ENCODE measurements at regions not wholly inside any gene's neighbourhood (a gene's known extent, or its start where the extent isn't known, plus 50 kb on each side); places are given as distances from the start of the nearest gene placed in this dataset.

DNA sequence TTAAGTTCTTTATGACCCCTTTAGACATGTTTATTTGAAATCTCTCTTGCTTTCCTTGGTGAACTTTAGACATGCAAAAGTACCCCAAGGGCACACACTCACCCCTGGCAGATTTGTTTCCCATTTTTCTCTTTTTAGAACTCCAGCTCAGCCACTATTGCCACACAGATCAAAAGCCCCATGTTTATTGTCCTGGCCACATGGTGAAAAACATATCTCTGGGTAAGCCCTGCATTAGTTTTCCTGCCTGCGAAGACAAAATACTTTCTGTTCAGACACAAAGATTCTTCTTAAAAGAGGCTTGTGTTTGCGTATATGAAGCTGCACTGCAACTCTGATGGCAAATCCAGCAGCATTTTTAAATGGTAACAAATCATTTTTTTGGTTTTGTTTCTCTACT is 200.0 kb downstream of the POLR1F start:
- DNase-seq: no peak
- TF ChIP-seq, protein P1, sequence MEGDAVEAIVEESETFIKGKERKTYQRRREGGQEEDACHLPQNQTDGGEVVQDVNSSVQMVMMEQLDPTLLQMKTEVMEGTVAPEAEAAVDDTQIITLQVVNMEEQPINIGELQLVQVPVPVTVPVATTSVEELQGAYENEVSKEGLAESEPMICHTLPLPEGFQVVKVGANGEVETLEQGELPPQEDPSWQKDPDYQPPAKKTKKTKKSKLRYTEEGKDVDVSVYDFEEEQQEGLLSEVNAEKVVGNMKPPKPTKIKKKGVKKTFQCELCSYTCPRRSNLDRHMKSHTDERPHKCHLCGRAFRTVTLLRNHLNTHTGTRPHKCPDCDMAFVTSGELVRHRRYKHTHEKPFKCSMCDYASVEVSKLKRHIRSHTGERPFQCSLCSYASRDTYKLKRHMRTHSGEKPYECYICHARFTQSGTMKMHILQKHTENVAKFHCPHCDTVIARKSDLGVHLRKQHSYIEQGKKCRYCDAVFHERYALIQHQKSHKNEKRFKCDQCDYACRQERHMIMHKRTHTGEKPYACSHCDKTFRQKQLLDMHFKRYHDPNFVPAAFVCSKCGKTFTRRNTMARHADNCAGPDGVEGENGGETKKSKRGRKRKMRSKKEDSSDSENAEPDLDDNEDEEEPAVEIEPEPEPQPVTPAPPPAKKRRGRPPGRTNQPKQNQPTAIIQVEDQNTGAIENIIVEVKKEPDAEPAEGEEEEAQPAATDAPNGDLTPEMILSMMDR (IDR thresholded peaks at IDR 0.05): no peak
- H3K27me3 ChIP-seq (ENCODE audit: control insufficient read depth in 2 of 2, insufficient read depth in 2 of 2, low read length in 2 of 2): no peaks in the 10 kb centered on the region
- H3K27ac ChIP-seq (ENCODE audit: low read depth in 1 of 2, low read length in 2 of 2): no peak overlapping the region
- WGBS (ENCODE audit: insufficient coverage): 100% methylated on average over 1 of the region's 2 CpGs
- no peaks in the 10 kb centered on the region for H3K4me1 ChIP-seq (ENCODE audit: control insufficient read depth in 1 of 2, insufficient read depth in 2 of 2, low read length in 2 of 2)
- Mint-ChIP-seq H3K4me1 (no peaks in the 10 kb centered on the region), H3K27ac (no peak overlapping the region), H3K36me3 (no peaks in the 10 kb centered on the region), H3K9me3 (peaks cover 0 to 5% (median 2%) of the 10 kb centered on the region in 7 donors), H3K27me3 (ENCODE audit: low read depth in 3 of 3) (no peaks in the 10 kb centered on the region), H3K4me3 (no peak overlapping the region)
- no peaks in the 10 kb centered on the region for H3K9me3 ChIP-seq (replicated peaks in 1 of 2; ENCODE audit: control insufficient read depth in 1 of 2, insufficient read depth in 1 of 2, low read length in 2 of 2)
- H3K4me3 ChIP-seq (replicated peaks in 1 of 3; ENCODE audit: low read depth in 2 of 3, low read length in 3 of 3): no peak overlapping the region
- H2AFZ ChIP-seq (ENCODE audit: insufficient read depth, low read depth, low read length, poor library complexity, severe bottlenecking): no peak overlapping the region
- H3K9ac ChIP-seq (ENCODE audit: insufficient read depth, low read length, poor library complexity, severe bottlenecking): no peak overlapping the region
- H4K20me1 ChIP-seq (ENCODE audit: insufficient read depth, low read length): no peaks in the 10 kb centered on the region
- no peaks in the 10 kb centered on the region for H3K36me3 ChIP-seq (replicated peaks in 1 of 2; ENCODE audit: control insufficient read depth in 1 of 2, insufficient read depth in 2 of 2, low read length in 2 of 2)
- intact Hi-C loops (cut with micrococcal nuclease): no loop called here
- no peak overlapping the region for H3K4me2 ChIP-seq (replicated peaks; ENCODE audit: extremely low read depth, low read length, poor library complexity, severe bottlenecking)
- no peaks in the 10 kb centered on the region for H3K79me2 ChIP-seq (ENCODE audit: insufficient read depth, low read length)

- no peak for DNase-seq
- H3K9ac ChIP-seq (ENCODE audit: insufficient read depth, low read length, poor library complexity, severe bottlenecking): no peak overlapping the region
- no peaks in the 10 kb centered on the region for H3K27me3 Mint-ChIP-seq (ENCODE audit: low read depth in 3 of 3)
- no peak overlapping the region for H3K4me3 ChIP-seq (replicated peaks in 1 of 3; ENCODE audit: low read depth in 2 of 3, low read length in 3 of 3)
- WGBS (ENCODE audit: insufficient coverage): no CpG with 5 or more reads among the region's 2 CpGs
- peaks cover 0 to 5% (median 2%) of the 10 kb centered on the region in 7 donors for H3K9me3 Mint-ChIP-seq
- H3K27ac Mint-ChIP-seq: no peak overlapping the region
- H3K4me3 Mint-ChIP-seq: no peak overlapping the region
- H3K79me2 ChIP-seq (ENCODE audit: insufficient read depth, low read length): no peaks in the 10 kb centered on the region
- intact Hi-C loops (cut with micrococcal nuclease): no loop called here
- H3K27me3 ChIP-seq (ENCODE audit: control insufficient read depth in 2 of 2, insufficient read depth in 2 of 2, low read length in 2 of 2): no peaks in the 10 kb centered on the region
- no peaks in the 10 kb centered on the region for H3K36me3 ChIP-seq (replicated peaks in 1 of 2; ENCODE audit: control insufficient read depth in 1 of 2, insufficient read depth in 2 of 2, low read length in 2 of 2)
- H3K27ac ChIP-seq (ENCODE audit: low read depth in 1 of 2, low read length in 2 of 2): no peak overlapping the region
- no peaks in the 10 kb centered on the region for H4K20me1 ChIP-seq (ENCODE audit: insufficient read depth, low read length)
- TF ChIP-seq, protein P1 (IDR thresholded peaks at IDR 0.05): no peak
- no peaks in the 10 kb centered on the region for H3K4me1 Mint-ChIP-seq
- H2AFZ ChIP-seq (ENCODE audit: insufficient read depth, low read depth, low read length, poor library complexity, severe bottlenecking): no peak overlapping the region
- no peaks in the 10 kb centered on the region for H3K36me3 Mint-ChIP-seq
- no peaks in the 10 kb centered on the region for H3K4me1 ChIP-seq (ENCODE audit: control insufficient read depth in 1 of 2, insufficient read depth in 2 of 2, low read length in 2 of 2)
- H3K9me3 ChIP-seq (replicated peaks in 1 of 2; ENCODE audit: control insufficient read depth in 1 of 2, insufficient read depth in 1 of 2, low read length in 2 of 2): no peaks in the 10 kb centered on the region
- H3K4me2 ChIP-seq (replicated peaks; ENCODE audit: extremely low read depth, low read length, poor library complexity, severe bottlenecking): no peak overlapping the region
These were observed 200.7 kb downstream of the POLR1F start for GRCh38 chr7:19508124-19508523.

Measured in CD14-positive monocyte (primary cell).